ENCODE measurements at regions not wholly inside any gene's neighbourhood (a gene's known extent, or its start where the extent isn't known, plus 50 kb on each side); places are given as distances from the start of the nearest gene placed in this dataset.

- TF ChIP-seq CTCF (IDR thresholded peaks at IDR 0.05; ENCODE audit: insufficient read depth, low read depth, low read length, missing control alignments) = no peak
- no peak overlapping the region for H3K4me3 ChIP-seq (ENCODE audit: low read length)
- DNase-seq (ENCODE audit: low read depth) = no peak
These were observed 848.8 kb downstream of the MAT2B start for GRCh38 chr5:164354139-164354751.

- no peak overlapping the region for H3K4me3 ChIP-seq (ENCODE audit: low read length)
- no peak for DNase-seq (ENCODE audit: low read depth)
- TF ChIP-seq CTCF (IDR thresholded peaks at IDR 0.05; ENCODE audit: insufficient read depth, low read depth, low read length, missing control alignments) = no peak
These were observed 849.9 kb downstream of the MAT2B start for GRCh38 chr5:164355267-164355830.

- no peak overlapping the region for H3K4me3 ChIP-seq (ENCODE audit: low read length)
- no peak for DNase-seq (ENCODE audit: low read depth)
- no peak for TF ChIP-seq CTCF (IDR thresholded peaks at IDR 0.05; ENCODE audit: insufficient read depth, low read depth, low read length, missing control alignments)
These were observed 851.4 kb downstream of the MAT2B start for GRCh38 chr5:164356790-164357189.

- no peak for TF ChIP-seq CTCF (IDR thresholded peaks at IDR 0.05; ENCODE audit: insufficient read depth, low read depth, low read length, missing control alignments)
- DNase-seq (ENCODE audit: low read depth) = no peak
- H3K4me3 ChIP-seq (ENCODE audit: low read length) = no peak overlapping the region
These were observed 852.1 kb downstream of the MAT2B start for GRCh38 chr5:164357395-164358033.

- TF ChIP-seq CTCF (IDR thresholded peaks at IDR 0.05; ENCODE audit: insufficient read depth, low read depth, low read length, missing control alignments) = no peak
- peak; percentile 11 for DNase-seq (ENCODE audit: low read depth)
- no peak overlapping the region for H3K4me3 ChIP-seq (ENCODE audit: low read length)
These were observed 853.3 kb downstream of the MAT2B start for GRCh38 chr5:164358531-164359259.

- TF ChIP-seq CTCF (IDR thresholded peaks at IDR 0.05; ENCODE audit: insufficient read depth, low read depth, low read length, missing control alignments) = no peak
- no peak overlapping the region for H3K4me3 ChIP-seq (ENCODE audit: low read length)
- no peak for DNase-seq (ENCODE audit: low read depth)
These were observed 854.1 kb downstream of the MAT2B start for GRCh38 chr5:164359260-164360255.
